WTC11 (cell line): ENCODE measurements at regions not wholly inside any gene's neighbourhood (a gene's known extent, or its start where the extent isn't known, plus 50 kb on each side); places are given as distances from the start of the nearest gene placed in this dataset.
"Not testable (repeated sequence)": the region's sequence is repeated elsewhere in the genome, so short reads cannot be mapped to it uniquely, and the experiment has no call there.

ENCODE experiments used
- CBFB ChIP-seq: sonication (generic); formaldehyde crosslinking; IDR thresholded peaks from 2 replicates; pipeline ENCODE4 v1.8.1; 2022; ENCODE audit warnings: mild to moderate bottlenecking, low read depth, missing genetic modification reagents
- FOXJ3 ChIP-seq: sonication (generic); formaldehyde crosslinking; IDR thresholded peaks from 2 replicates; pipeline ENCODE4 v1.9.0; 2021; ENCODE audit warnings: missing genetic modification reagents, mild to moderate bottlenecking, borderline replicate concordance
- NFE2L1 ChIP-seq: sonication (generic); formaldehyde crosslinking; IDR thresholded peaks from 2 replicates; pipeline ENCODE4 v1.8.1; 2023; ENCODE audit warnings: missing genetic modification reagents
- NR2C2 ChIP-seq: sonication (generic); formaldehyde crosslinking; IDR thresholded peaks from 2 replicates; pipeline ENCODE4 v1.8.0; 2022; ENCODE audit warnings: mild to moderate bottlenecking, missing genetic modification reagents
- SP1 ChIP-seq: sonication (generic); formaldehyde crosslinking; conservative IDR thresholded peaks from 2 replicates; pipeline ENCODE4 v1.8.1; 2022; ENCODE audit warnings: missing genetic modification reagents
- TEAD4 ChIP-seq: sonication (generic); formaldehyde crosslinking; IDR thresholded peaks from 2 replicates; pipeline ENCODE4 v1.8.0; 2022; ENCODE audit warnings: mild to moderate bottlenecking, missing genetic modification reagents
- ZNF138 ChIP-seq: sonication (generic); formaldehyde crosslinking; conservative IDR thresholded peaks from 2 replicates; pipeline ENCODE4 v1.8.1; 2022; ENCODE audit warnings: mild to moderate bottlenecking, moderate library complexity, missing genetic modification reagents
- ZNF317 ChIP-seq: sonication (generic); formaldehyde crosslinking; IDR thresholded peaks from 2 replicates; pipeline ENCODE4 v1.8.1; 2023; ENCODE audit warnings: low read depth, mild to moderate bottlenecking, moderate library complexity, missing genetic modification reagents, borderline replicate concordance
- TF ChIP-seq, protein P1 (sequence below): fragments of 200-600 bp; IDR thresholded peaks from 2 replicates; pipeline ENCODE4 v1.8.0; 2022; ENCODE audit warnings: antibody characterized with exemption
- TF ChIP-seq, protein P2 (sequence below): sonication (generic); formaldehyde crosslinking; IDR thresholded peaks from 2 replicates; pipeline ENCODE4 v1.8.1; 2023; ENCODE audit warnings: mild to moderate bottlenecking, missing genetic modification reagents
- TF ChIP-seq, protein P3 (sequence below): sonication (generic); formaldehyde crosslinking; conservative IDR thresholded peaks from 2 replicates; pipeline ENCODE4 v1.8.1; 2023; ENCODE audit warnings: mild to moderate bottlenecking, low read depth, missing genetic modification reagents, moderate library complexity
- TF ChIP-seq, protein P4 (sequence below): sonication (generic); formaldehyde crosslinking; IDR thresholded peaks from 2 replicates; pipeline ENCODE4 v1.8.1; 2022; ENCODE audit warnings: low read depth, missing genetic modification reagents, borderline replicate concordance

- TF ChIP-seq, protein P1, sequence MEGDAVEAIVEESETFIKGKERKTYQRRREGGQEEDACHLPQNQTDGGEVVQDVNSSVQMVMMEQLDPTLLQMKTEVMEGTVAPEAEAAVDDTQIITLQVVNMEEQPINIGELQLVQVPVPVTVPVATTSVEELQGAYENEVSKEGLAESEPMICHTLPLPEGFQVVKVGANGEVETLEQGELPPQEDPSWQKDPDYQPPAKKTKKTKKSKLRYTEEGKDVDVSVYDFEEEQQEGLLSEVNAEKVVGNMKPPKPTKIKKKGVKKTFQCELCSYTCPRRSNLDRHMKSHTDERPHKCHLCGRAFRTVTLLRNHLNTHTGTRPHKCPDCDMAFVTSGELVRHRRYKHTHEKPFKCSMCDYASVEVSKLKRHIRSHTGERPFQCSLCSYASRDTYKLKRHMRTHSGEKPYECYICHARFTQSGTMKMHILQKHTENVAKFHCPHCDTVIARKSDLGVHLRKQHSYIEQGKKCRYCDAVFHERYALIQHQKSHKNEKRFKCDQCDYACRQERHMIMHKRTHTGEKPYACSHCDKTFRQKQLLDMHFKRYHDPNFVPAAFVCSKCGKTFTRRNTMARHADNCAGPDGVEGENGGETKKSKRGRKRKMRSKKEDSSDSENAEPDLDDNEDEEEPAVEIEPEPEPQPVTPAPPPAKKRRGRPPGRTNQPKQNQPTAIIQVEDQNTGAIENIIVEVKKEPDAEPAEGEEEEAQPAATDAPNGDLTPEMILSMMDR = not testable (repeated sequence)
- TF ChIP-seq NR2C2; TEAD4 (CRISPR knock-in tag); FOXJ3 (CRISPR knock-in tag); NFE2L1; ZNF138 (CRISPR knock-in tag); SP1 (CRISPR knock-in tag); ZNF317 (CRISPR knock-in tag); CBFB (CRISPR knock-in tag): not testable (repeated sequence)
- TF ChIP-seq, protein P2, sequence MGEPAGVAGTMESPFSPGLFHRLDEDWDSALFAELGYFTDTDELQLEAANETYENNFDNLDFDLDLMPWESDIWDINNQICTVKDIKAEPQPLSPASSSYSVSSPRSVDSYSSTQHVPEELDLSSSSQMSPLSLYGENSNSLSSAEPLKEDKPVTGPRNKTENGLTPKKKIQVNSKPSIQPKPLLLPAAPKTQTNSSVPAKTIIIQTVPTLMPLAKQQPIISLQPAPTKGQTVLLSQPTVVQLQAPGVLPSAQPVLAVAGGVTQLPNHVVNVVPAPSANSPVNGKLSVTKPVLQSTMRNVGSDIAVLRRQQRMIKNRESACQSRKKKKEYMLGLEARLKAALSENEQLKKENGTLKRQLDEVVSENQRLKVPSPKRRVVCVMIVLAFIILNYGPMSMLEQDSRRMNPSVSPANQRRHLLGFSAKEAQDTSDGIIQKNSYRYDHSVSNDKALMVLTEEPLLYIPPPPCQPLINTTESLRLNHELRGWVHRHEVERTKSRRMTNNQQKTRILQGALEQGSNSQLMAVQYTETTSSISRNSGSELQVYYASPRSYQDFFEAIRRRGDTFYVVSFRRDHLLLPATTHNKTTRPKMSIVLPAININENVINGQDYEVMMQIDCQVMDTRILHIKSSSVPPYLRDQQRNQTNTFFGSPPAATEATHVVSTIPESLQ (CRISPR knock-in tag) = not testable (repeated sequence)
- TF ChIP-seq, protein P3, sequence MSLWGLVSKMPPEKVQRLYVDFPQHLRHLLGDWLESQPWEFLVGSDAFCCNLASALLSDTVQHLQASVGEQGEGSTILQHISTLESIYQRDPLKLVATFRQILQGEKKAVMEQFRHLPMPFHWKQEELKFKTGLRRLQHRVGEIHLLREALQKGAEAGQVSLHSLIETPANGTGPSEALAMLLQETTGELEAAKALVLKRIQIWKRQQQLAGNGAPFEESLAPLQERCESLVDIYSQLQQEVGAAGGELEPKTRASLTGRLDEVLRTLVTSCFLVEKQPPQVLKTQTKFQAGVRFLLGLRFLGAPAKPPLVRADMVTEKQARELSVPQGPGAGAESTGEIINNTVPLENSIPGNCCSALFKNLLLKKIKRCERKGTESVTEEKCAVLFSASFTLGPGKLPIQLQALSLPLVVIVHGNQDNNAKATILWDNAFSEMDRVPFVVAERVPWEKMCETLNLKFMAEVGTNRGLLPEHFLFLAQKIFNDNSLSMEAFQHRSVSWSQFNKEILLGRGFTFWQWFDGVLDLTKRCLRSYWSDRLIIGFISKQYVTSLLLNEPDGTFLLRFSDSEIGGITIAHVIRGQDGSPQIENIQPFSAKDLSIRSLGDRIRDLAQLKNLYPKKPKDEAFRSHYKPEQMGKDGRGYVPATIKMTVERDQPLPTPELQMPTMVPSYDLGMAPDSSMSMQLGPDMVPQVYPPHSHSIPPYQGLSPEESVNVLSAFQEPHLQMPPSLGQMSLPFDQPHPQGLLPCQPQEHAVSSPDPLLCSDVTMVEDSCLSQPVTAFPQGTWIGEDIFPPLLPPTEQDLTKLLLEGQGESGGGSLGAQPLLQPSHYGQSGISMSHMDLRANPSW (CRISPR knock-in tag) = not testable (repeated sequence)
- TF ChIP-seq, protein P4, sequence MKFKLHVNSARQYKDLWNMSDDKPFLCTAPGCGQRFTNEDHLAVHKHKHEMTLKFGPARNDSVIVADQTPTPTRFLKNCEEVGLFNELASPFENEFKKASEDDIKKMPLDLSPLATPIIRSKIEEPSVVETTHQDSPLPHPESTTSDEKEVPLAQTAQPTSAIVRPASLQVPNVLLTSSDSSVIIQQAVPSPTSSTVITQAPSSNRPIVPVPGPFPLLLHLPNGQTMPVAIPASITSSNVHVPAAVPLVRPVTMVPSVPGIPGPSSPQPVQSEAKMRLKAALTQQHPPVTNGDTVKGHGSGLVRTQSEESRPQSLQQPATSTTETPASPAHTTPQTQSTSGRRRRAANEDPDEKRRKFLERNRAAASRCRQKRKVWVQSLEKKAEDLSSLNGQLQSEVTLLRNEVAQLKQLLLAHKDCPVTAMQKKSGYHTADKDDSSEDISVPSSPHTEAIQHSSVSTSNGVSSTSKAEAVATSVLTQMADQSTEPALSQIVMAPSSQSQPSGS (CRISPR knock-in tag) = not testable (repeated sequence)
Measured at GRCh38 chr2:44092519-44092918, 76.2 kb upstream of the PPM1B start.
